ENCODE measurements at regions not wholly inside any gene's neighbourhood (a gene's known extent, or its start where the extent isn't known, plus 50 kb on each side); places are given as distances from the start of the nearest gene placed in this dataset.

DNA sequence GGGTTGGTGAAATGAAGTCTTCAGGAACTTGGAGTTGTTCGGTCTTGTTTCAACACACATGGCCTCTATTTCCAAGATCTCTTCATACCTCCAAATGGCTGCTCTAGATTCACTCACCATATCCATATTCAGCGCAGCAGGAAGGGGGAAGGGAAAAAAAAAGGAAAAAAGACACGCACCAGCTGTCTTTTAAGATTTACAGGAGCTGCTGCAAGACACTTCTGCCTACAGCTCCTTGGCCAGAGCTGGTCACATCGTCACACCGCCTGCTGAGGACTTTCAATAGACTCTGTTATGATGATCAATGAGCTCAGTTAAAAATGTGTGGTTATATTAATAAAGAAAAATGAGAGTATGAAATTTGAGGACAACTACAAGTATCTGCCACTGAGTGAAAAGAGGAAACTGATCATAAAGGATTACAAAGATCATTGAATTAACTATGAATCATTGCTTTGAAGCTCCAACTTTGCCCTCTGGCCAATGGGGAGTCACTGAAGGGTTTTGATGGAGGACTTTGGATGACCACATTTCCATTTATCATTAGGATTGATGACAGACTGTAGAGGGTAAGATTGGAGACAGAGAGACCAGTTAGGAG is 182.1 kb upstream of the HMGA2 start:
- no peak for DNase-seq
- in situ Hi-C loops (cut with MboI; ENCODE audit: low pct_unique_long_range_greater_than_20kb, low sequenced_read_pairs), result no loop called here

DNA sequence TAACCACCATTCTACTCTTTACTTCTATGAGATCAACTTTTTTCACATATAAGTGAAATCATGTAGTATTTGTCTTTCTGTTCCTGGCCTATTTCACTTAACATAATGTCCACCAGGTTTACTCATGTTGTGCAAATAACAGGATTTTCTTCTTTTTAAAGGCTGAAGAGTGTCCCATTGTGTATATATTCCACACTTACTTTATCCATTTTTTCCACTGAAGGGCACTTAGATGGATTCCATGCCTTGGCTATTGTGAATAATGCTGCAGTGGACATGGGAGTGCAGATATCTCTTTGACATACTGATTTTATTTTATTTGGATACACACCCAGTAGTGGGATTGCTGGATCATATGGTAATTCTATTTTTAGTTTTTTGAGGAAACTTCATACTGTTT is 181.1 kb upstream of the HMGA2 start:
- DNase-seq, result no peak

DNA sequence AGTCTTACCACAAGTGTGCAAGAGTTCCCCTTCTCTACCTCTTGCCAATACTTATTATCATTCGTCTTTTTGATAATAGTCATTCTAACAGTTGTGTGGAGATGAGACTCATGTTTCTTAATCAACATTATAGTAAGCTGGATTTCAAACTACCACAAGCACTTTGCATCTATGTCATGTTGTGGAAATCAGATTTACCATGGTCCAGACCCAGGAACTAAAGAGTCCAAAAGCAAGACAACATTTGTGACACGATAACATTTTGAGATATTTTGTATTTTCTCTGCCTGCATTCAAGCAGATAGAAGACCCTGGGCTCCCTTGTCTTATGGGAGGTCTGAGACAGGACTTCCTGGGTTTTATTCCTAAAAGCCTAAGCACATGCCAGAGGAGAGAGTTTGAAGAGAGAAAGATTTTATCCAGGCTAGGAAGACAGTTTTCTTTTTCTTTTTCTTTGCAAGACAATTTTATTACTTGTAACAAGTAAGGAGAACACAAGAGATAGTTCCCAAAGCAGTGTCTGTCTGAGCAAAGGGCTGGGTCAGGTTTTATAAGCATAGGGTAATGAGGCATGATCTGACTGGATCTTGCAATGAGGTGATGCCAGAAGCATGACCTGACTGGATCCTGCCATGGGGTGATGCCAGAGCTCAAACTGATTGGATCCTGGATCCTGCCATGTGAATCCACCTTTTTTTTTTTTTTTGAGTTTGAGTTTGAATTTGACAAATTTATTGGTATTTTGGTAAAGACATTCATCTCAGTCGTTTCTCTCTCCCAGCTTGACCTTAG is 180.5 kb upstream of the HMGA2 start:
- no peak for DNase-seq
- in situ Hi-C loops (cut with MboI; ENCODE audit: low pct_unique_long_range_greater_than_20kb, low sequenced_read_pairs), result no loop called here

More for the DNA sequence above, 181.1 kb upstream of the HMGA2 start:
- in situ Hi-C loops (cut with MboI; ENCODE audit: low pct_unique_long_range_greater_than_20kb, low sequenced_read_pairs), result no loop called here

GRCh38 chr12:65646127-65646643 is 178.1 kb upstream of the HMGA2 start:
- in situ Hi-C loops (cut with MboI; ENCODE audit: low pct_unique_long_range_greater_than_20kb, low sequenced_read_pairs), result no loop called here
- DNase-seq, result no peak

DNA sequence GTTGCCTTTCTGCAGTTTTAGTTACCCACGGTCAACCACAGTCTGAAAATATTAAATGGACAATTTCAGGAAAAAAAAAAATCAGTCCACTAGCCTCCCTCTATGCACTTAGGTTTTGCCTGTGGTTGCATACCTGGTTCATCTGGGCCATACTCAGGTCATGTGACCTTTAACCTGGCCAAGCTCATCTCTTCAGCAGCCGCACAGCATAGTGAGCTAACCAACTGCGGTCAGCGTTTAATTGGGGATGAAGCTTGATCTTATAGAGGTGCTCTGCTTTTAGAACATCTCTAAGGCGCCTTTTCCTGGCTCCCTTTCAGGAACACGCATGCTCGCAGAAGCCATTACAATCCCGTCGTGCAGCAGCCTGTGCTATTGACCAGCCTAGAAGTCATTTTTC is 177.2 kb upstream of the HMGA2 start:
- DNase-seq, result no peak
- in situ Hi-C loops (cut with MboI; ENCODE audit: low pct_unique_long_range_greater_than_20kb, low sequenced_read_pairs), result no loop called here

DNA sequence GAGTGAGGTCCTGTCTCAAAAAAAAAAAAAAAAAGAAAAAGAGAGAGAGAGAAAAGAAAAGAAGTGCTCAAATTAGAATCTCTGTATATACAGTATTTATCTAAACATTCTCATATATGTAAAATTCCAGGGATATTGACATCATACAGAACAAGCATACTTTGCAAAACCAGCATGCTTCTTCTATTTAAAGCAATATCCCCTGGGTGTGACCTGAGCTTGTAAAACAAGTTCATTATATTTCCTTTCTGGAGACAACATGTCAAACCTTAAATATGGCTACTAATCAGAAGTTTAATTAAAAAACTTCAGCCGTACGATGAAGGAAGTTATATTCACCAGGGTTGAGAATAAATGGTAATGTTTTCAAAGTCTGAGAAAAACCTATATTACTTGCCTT is 175.8 kb upstream of the HMGA2 start:
- no peak for DNase-seq
- in situ Hi-C loops (cut with MboI; ENCODE audit: low pct_unique_long_range_greater_than_20kb, low sequenced_read_pairs), result no loop called here

DNA sequence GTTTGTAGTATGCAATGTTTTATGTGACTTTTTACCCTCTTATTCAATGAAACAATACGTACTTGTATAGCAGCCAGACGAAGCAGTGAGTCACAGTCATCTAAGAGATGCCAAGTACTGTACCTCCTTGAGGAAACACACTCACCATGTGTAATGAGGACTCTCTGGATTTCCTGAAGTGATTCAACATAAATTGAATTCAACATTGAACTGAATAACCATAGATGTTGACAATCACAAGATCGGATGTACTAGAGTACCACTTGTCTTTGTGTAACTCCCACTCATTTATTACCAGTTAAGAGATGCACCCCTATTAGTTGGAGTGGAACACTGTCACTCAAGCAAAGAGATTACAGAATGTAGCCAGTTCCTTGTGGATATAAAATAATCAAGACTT is 175.2 kb upstream of the HMGA2 start:
- DNase-seq, result no peak
- in situ Hi-C loops (cut with MboI; ENCODE audit: low pct_unique_long_range_greater_than_20kb, low sequenced_read_pairs), result no loop called here

GRCh38 chr12:65651060-65651459 is 173.2 kb upstream of the HMGA2 start:
- in situ Hi-C loops (cut with MboI; ENCODE audit: low pct_unique_long_range_greater_than_20kb, low sequenced_read_pairs), result no loop called here
- DNase-seq, result no peak

- DNase-seq, result no peak
- in situ Hi-C loops (cut with MboI; ENCODE audit: low pct_unique_long_range_greater_than_20kb, low sequenced_read_pairs), result no loop called here
These were observed 171.0 kb upstream of the HMGA2 start for GRCh38 chr12:65653321-65653720.

DNA sequence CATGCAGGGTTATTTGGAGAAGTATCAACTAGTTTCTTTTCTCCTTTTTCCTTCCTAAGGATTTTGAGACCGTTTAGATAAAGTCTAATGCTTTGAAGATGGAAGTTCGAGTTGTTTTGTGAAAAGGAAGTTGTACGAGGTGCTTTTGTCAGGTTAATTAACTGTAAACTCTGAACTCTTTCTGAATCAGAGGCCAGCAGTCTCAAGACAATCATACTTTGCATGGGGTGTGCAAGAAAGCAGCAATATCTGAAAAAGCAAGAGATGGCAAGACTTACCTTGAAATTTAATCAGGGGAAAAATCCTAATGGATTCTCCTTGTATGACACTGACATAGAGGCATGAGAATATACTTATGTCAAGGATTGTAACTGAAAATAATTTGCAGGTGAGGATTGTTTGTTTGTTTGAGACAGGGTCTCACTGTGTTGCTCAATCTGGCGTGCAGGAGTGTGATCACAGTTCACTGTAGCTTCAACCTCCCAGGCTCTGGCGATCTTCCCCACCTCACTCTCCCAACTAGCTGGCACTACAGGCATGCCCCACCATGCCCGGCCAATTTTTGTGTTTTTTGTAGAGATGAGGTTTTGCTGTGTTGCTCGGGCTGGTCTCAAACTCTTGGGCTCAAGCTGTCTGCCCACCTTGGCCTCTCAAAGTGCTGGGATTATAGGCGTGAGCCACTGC is 170.2 kb upstream of the HMGA2 start:
- DNase-seq, result no peak

DNA sequence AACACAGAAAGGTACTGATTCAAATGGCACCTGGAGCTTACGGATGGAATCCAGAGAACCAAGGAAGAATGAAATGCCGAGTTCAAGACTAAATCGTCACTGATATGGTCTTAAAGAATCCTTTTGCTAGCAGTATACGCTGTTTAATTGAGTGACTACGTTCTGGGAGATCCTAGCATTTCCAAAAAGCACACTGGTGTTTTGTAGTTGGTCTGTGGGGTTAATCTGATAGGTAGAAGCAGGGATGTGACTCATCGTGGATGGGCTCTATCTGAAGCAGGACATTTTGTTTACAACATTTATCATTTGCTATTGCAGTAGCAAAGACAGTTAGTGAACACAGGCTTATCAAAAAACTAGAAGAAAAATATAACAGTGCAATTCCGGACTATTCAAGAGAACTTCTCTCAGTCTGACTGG is 169.2 kb upstream of the HMGA2 start:
- DNase-seq, result no peak
- in situ Hi-C loops (cut with MboI; ENCODE audit: low pct_unique_long_range_greater_than_20kb, low sequenced_read_pairs), result no loop called here

More for the DNA sequence above, 170.2 kb upstream of the HMGA2 start:
- in situ Hi-C loops (cut with MboI; ENCODE audit: low pct_unique_long_range_greater_than_20kb, low sequenced_read_pairs), result no loop called here

DNA sequence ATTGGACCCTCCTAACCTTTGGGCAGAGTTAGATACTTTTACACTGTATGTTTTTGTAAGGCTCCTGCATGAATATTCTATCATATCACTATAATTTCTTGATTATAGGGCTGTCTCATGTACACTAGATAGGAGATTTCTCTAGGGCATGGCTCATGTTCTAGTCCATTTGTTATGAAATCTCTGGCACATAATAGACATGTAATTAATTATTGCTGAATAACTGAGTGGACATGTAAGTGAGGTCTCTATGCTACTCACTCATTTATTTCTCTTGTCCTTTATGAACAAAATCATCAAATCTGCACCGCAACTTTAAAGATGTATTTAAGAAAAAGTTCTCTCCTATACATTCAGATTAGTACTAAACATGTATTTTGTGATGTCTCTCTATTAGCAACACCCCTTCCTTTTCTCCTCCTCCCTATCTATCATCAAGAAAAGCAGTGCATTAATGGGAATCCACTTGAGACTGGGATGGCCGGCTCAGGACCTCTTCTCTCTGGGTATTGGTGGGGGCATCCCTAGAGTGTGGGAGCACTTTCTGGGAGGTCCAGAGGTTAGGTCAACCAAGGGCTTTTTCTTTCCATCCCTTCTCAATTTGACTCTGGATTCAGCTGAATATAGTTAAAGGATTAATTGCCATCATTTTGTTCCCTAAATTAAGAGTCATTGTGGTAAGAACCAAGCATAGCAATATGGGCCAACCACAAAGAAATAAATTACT is 168.0 kb upstream of the HMGA2 start:
- in situ Hi-C loops (cut with MboI; ENCODE audit: low pct_unique_long_range_greater_than_20kb, low sequenced_read_pairs), result no loop called here
- DNase-seq, result no peak

DNA sequence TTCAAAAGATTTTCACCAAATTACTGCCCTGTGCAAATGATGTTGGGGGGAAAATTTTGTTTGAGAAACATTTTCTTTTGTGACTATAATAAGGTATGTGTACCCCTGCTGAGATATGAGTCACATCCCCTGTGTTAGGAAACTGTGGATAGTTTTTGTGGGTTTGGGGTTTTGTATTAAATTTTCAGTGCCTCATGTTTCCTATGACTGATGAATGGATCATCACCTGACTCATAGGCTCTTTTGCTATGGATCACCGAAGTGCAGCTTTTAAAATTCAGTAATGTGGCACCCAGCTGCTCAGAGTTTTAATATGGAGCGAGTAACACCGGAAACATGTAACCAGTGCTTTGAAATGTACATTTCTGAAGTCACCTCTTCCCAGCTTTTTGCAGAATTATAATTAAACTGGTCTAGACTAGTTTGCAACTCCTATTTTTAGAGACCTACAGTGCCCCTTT is 167.4 kb upstream of the HMGA2 start:
- in situ Hi-C loops (cut with MboI; ENCODE audit: low pct_unique_long_range_greater_than_20kb, low sequenced_read_pairs), result no loop called here
- DNase-seq, result peak; percentile 75

DNA sequence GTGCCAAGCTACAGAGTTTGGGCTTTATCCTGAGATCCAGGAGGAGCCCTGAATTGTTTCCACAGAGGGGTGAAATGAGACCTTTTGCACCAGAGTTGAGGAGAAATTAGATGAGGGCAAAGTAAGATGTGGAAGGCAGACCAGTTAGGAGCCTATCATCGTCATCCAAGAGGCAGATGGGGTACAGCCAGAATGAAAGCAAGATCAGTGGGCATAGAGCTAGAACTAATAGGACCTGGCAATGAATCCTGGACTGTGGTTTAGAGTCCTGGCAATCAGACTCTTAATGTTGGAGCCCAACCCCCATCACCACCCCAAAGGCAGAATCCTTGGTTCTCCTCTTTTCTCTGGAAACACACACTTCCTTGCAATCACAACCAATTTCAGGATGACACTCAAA is 166.6 kb upstream of the HMGA2 start:
- DNase-seq, result no peak
- in situ Hi-C loops (cut with MboI; ENCODE audit: low pct_unique_long_range_greater_than_20kb, low sequenced_read_pairs), result no loop called here

DNA sequence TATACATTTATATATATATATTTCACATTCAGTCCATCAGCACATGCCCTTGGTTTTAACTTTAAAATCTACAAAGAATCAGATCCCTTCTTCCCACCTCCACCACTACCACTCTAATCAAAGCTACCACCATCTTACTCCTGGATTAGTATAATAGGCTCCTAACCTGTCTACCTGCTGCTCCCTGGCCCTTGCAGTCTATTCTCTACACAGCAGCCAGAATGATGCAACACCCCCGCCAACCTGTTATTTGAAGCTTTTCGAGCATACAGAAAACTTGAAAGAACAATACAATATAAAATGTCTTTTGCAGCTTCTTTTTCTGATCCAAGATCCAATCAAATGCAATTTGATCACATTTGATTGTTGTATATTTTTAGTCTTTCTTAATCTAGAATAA is 165.9 kb upstream of the HMGA2 start:
- in situ Hi-C loops (cut with MboI; ENCODE audit: low pct_unique_long_range_greater_than_20kb, low sequenced_read_pairs), result no loop called here
- no peak for DNase-seq

- DNase-seq, result no peak
- in situ Hi-C loops (cut with MboI; ENCODE audit: low pct_unique_long_range_greater_than_20kb, low sequenced_read_pairs), result no loop called here
These were observed 164.6 kb upstream of the HMGA2 start for GRCh38 chr12:65659681-65660080.

DNA sequence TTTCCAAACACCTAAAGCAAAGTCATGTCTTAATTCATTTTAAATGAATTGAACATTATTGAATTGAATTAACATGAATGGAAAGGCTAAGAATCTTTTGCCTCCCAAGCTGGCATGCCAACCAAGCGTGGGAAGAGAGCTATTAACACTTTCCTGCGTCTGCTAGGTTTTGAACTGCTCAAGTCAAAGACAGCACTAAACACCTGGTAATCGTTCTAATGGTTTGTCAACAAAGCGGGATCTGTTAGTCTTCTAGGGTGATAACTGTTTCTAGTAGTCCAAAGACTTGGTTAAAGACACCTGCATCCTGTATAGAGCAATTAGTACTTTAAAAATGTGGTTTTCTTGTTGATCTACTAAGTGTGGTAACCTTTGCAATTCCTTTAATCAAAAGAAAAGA is 164.2 kb upstream of the HMGA2 start:
- no peak for DNase-seq
- in situ Hi-C loops (cut with MboI; ENCODE audit: low pct_unique_long_range_greater_than_20kb, low sequenced_read_pairs), result no loop called here

GRCh38 chr12:65660836-65661235 is 163.4 kb upstream of the HMGA2 start:
- in situ Hi-C loops (cut with MboI; ENCODE audit: low pct_unique_long_range_greater_than_20kb, low sequenced_read_pairs), result no loop called here
- no peak for DNase-seq

DNA sequence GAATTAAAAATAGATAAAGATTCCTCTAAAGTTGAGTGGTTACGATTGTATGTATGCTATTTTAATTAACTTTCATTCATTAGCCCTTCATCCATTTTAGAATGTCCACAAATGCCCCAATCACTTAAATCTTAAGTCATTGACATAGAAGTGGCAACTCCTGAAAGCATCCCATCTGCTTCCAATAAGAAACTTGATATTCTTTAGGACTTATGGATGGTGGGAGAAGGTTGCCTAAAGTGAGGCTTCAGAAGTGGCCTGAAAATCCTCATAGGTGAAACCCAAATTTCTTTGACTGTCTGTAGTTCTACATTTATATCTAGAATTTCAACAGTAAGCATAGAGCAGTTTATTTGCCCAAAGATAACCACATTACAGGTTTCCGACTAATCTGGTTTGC is 161.7 kb upstream of the HMGA2 start:
- no peak for DNase-seq
- in situ Hi-C loops (cut with MboI; ENCODE audit: low pct_unique_long_range_greater_than_20kb, low sequenced_read_pairs), result no loop called here

DNA sequence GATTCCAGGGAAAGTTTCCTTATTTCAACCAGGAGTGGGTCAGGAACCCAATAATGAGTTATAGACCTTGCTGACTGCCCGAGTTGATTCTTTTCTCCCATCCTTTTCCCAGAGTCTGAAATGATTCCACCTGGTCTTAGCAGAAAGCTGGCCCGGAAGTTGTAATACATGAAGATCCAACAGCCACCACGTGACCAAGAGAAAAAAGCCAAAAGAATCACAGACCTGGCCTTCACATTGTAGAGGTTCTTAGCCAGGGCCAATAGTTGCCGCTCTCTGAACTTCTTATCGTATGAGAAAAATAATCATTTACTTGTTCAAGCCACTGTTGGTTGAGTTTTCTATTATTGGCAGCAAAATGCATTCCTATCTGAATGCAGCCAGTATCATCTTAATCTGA is 161.2 kb upstream of the HMGA2 start:
- in situ Hi-C loops (cut with MboI; ENCODE audit: low pct_unique_long_range_greater_than_20kb, low sequenced_read_pairs), result no loop called here
- no peak for DNase-seq

Measured in KBM-7 (cell line).